DND-41 (cell line): ENCODE measurements at regions not wholly inside any gene's neighbourhood (a gene's known extent, or its start where the extent isn't known, plus 50 kb on each side); places are given as distances from the start of the nearest gene placed in this dataset.

Experiments
- CTCF ChIP-seq: IDR thresholded peaks from 2 replicates; pipeline ENCODE4 v1.5.1; 2012; ENCODE audit warnings: borderline replicate concordance, low read length, moderate library complexity, mild to moderate bottlenecking; ENCODE audit not compliant: poor library complexity, severe bottlenecking; ENCODE audit errors: extremely low read depth
- EZH2 ChIP-seq: IDR thresholded peaks from 3 replicates; pipeline ENCODE4 v1.6.1; 2012; ENCODE audit warnings: borderline replicate concordance, low read depth, mild to moderate bottlenecking, moderate library complexity, low read length, inconsistent platforms; ENCODE audit not compliant: severe bottlenecking

GRCh38 chr4:125135652-125136051 lies 179.1 kb upstream of the FAT4 start:
- TF ChIP-seq CTCF (no peak), EZH2 (no peak)
